Activated CD4-positive, alpha-beta T cell treated with anti-CD3 and anti-CD28 coated beads, Interleukin-10, Interleukin-2, amounts not matched to agents 100 ng/mL and 50 ng/mL, durations not matched to agents 16 hours and 8 hours (primary cell): ENCODE measurements at regions not wholly inside any gene's neighbourhood (a gene's known extent, or its start where the extent isn't known, plus 50 kb on each side); places are given as distances from the start of the nearest gene placed in this dataset.

Experiments used
- DNase-seq: peaks from one replicate; pipeline ENCODE4 v3.0.0-alpha.2; 2020

GRCh38 chr20:57066126-57066900 is 200.1 kb downstream of the BMP7 start:
- no peak for DNase-seq

DNA sequence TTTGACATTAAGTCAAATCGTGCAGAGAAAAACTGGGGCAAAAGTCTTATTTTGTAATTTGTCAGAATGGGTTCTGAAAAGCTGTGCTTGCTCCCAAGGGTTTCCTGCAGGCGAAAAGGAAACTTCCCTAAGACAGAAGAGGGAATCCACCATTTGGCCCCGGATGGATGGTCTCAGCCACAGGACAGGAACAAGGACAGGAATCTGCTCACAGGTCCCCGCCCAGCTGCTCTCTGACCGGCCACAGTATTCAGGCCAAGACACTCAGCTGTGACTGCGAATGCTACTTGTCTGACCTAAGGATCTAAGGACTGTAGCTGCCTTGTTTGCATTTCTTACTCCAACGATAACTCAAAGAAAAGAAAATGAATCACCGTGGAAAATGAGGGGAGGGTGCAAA is 197.0 kb downstream of the BMP7 start:
- DNase-seq, result no peak

DNA sequence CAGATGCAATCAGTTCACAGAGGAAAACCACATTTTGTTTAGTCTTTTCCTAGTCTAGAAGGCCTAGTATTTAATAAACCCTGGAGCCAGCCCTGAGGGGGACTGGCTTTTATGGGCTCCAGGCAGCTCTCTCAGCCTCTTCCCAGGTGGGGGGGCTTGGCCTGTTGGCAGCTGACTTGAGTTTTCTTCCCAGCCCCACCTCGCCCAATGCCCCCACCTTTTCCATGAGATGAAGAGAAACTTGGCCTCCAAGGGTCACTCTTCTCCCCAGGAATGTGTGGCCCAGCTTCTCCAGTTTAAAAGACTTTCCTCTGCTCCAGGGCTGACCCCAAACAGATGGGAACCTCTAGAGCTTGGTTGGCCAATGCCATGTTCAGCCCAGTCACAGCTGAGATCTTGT is 196.1 kb downstream of the BMP7 start:
- DNase-seq, result no peak

GRCh38 chr20:57071283-57071731 is 195.1 kb downstream of the BMP7 start:
- DNase-seq, result no peak

- DNase-seq, result no peak
Observed at GRCh38 chr20:57071954-57072583, 194.4 kb downstream of the BMP7 start.

- no peak for DNase-seq
Observed at GRCh38 chr20:57073402-57073801, 193.0 kb downstream of the BMP7 start.

- no peak for DNase-seq
Observed at GRCh38 chr20:57074386-57074785, 192.1 kb downstream of the BMP7 start.

DNA sequence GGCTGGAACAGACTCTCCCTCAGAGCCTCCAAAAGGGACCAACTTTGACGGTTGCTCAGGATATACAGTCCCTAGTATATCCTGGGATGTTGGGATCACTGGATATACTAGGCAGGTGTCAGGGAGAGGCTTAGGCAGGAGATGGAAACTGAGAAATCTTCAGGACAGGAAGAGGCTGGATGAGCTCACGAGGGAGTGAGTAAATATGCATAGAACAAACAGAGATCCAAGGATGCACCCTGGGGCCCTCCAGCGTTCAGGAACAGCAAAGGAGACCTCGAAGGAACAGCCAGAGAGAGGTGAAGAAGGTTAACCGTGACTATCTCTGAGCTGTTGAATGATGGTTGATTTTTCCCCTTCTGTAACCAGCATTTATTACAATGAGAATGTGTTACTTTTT is 191.3 kb downstream of the BMP7 start:
- no peak for DNase-seq

DNA sequence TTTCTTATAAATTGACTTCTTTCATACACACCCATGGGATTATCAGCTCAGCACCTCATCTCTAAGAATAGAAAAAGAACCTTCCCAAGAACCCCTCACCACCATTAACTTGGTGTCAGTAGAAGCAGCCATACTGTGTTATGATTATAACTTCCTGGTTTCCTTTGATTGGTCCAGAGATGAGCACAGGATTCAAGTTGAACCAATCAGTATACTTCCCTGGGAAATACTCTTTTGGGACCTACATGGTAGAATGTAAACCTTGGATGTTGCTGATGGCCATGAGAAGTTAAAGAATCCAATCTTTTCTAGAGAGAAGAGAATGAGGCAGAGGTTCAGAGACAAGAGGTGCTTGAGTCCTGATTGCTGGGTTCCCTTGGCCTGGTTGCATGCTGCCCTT is 190.8 kb downstream of the BMP7 start:
- no peak for DNase-seq

GRCh38 chr20:57076152-57076652 is 190.2 kb downstream of the BMP7 start:
- no peak for DNase-seq

- DNase-seq, result no peak
Observed at GRCh38 chr20:57076951-57077350, 189.5 kb downstream of the BMP7 start.

DNA sequence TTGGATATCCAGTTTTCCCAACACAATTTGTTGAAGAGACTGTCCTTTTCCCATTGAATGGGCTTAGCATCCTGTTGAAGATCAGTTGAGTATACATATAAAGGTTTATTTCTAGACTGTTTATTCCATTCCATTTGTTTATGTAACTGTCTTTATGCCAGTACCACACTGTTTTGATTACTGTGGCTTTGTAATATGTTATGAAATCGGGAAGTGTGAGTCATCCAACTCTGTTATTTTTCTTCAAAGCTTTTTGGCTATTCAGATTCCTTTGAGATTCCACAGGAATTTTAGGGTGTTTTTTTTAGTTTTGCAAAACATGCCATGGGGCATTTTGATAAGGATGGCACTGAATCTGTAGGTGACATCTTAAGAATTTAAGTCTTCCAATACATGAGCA is 188.3 kb downstream of the BMP7 start:
- DNase-seq, result no peak

- no peak for DNase-seq
Observed at GRCh38 chr20:57079031-57080005, 187.1 kb downstream of the BMP7 start.

GRCh38 chr20:57080796-57081195 is 185.6 kb downstream of the BMP7 start:
- no peak for DNase-seq

- no peak for DNase-seq
Observed at GRCh38 chr20:57082357-57082945, 184.0 kb downstream of the BMP7 start.

DNA sequence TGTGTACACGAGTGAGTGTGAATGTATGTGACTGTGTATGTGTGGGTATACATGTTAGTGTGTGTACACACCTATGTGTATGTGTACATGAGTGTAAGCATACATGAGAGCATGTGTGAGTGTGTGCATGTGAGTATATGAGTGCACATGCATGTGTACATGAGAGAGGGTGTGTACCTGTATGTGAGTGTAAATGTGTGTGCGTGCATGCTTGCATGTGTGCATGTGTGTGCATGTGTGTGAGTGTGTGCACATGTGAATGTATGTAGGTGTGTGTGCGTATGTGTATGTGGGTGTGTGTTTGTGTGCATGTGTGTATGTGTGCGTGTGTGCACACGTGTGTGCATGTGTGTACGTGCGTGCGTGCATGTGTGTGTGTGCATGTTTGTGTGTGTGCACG is 183.4 kb downstream of the BMP7 start:
- DNase-seq, result no peak

DNA sequence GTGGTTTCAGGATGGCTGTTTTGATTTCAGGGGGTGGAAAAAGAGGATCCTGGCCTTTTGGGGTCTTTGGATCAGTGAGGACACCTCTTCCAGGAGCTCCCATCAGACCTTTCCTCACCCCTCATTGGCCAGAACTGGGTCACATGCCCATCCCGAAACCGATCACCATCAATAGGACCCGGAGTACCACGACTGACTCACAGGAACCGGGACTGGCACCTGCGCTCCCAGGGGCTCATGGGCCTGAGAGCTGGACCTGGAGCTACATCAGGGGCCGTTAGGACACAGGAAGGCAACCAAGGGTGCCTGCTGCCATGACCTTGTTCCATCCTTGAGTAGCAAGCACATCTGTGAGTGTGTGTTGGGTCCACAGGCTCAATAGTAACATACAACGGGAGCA is 180.4 kb downstream of the BMP7 start:
- DNase-seq, result no peak

DNA sequence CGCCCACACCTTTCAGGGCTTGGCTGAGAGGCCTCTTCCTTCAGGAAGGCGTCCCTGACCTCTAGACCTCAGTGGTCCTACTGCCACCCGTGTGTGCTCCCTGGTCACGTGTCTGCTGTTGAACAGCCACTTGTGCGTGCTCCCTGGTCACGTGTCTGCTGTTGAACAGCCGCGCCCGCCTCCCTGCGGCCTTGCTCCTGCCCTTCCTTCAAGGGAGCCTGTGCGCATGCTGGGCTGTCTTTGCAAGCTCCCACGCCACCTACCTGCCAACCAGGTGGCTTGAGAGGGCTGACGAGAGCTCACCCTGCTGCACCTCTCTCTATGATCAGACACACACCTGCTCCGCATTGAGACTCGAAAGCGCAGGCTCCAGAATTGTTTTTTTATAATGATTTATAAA is 179.3 kb downstream of the BMP7 start:
- DNase-seq, result no peak

DNA sequence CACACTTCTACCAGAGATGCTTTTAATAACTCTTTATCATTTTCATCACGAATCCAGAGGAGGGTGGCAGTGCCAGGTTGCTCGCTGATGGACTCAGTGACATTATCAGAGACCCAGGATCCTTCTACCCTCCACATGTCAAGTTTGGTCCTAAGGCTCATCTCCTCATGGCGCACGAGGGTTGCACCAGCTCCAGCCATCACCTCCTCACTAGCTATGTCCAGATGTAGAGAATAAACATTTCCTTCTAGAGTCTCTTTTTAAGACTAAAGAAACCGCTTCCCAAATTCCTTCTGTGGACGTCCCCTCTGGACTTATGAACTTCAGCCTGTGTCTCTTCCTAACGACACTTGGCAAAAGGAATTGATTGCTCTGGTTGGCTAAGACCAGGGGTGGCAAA is 178.7 kb downstream of the BMP7 start:
- no peak for DNase-seq

DNA sequence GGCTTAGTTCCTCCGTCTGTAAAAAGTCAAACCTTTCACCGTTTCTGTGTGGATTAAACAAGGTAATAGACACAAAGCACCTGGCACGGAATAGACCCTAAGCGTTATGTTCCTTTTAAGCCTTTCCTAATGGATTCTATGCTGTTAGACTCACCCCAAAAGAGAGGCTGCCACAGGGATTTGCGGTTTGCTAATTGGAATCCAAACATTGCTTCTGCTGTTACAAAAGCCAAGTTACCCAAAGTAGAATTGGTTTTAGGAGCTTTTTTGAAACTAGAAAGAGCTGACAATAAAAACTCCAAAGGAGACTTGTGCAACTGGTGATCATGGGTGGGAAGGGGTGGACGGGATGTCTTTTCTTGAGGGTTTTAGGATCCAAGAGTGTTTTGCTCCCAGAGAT is 178.0 kb downstream of the BMP7 start:
- no peak for DNase-seq

GRCh38 chr20:57089699-57090144 is 176.7 kb downstream of the BMP7 start:
- DNase-seq, result peak; percentile 71
